Trophoblast cell (in vitro differentiated cells and primary cell): ENCODE measurements at regions not wholly inside any gene's neighbourhood (a gene's known extent, or its start where the extent isn't known, plus 50 kb on each side); places are given as distances from the start of the nearest gene placed in this dataset.

ENCODE experiments used
- DNase-seq, 2 donors: peaks; one replicate each; pipeline ENCODE4 v3.0.0-alpha.2; 2016
- H2AFZ ChIP-seq: 2 replicates; pipeline ENCODE4 v1.6.1; 2013; ENCODE audit warnings: low read length, moderate library complexity, mild to moderate bottlenecking; ENCODE audit not compliant: insufficient read depth, poor library complexity
- H2AK5ac ChIP-seq: 2 replicates; pipeline ENCODE4 v1.6.1; 2013; ENCODE audit warnings: mild to moderate bottlenecking, low read length
- H2BK120ac ChIP-seq: 2 replicates; pipeline ENCODE4 v1.6.1; 2013; ENCODE audit warnings: low read length, mild to moderate bottlenecking, moderate library complexity; ENCODE audit not compliant: insufficient read depth, poor library complexity
- H2BK12ac ChIP-seq: 2 replicates; pipeline ENCODE4 v1.6.1; 2013; ENCODE audit warnings: mild to moderate bottlenecking, low read length, moderate library complexity
- H2BK5ac ChIP-seq: 2 replicates; pipeline ENCODE4 v1.6.1; 2013; ENCODE audit warnings: low read length, low read depth, moderate library complexity, mild to moderate bottlenecking; ENCODE audit not compliant: poor library complexity
- H3K14ac ChIP-seq: 2 replicates; pipeline ENCODE4 v1.6.1; 2013; ENCODE audit warnings: mild to moderate bottlenecking, low read length
- H3K18ac ChIP-seq: 2 replicates; pipeline ENCODE4 v1.6.1; 2013; ENCODE audit warnings: mild to moderate bottlenecking, low read length
- H3K23ac ChIP-seq: 2 replicates; pipeline ENCODE4 v1.6.1; 2013; ENCODE audit warnings: low read length
- H3K27ac ChIP-seq: 2 replicates; pipeline ENCODE4 v1.5.1; 2013; ENCODE audit warnings: low read depth, mild to moderate bottlenecking, inconsistent platforms, low read length, moderate library complexity
- H3K27me3 ChIP-seq: 2 replicates; pipeline ENCODE4 v1.6.1; 2013; ENCODE audit warnings: inconsistent platforms, mild to moderate bottlenecking, low read length, moderate library complexity; ENCODE audit not compliant: insufficient read depth
- H3K36me3 ChIP-seq, 2 experiments: 1 replicate in 1 of 2; 2 replicates in 1 of 2; pipeline ENCODE4 v1.6.1; 2013; ENCODE audit warnings: low read length in 2 of 2, mild to moderate bottlenecking in 2 of 2, moderate library complexity in 1 of 2; ENCODE audit not compliant: insufficient read depth in 2 of 2, control insufficient read depth in 1 of 2
- H3K4ac ChIP-seq: 2 replicates; pipeline ENCODE4 v1.6.1; 2013; ENCODE audit warnings: low read depth, mild to moderate bottlenecking, low read length, moderate library complexity
- H3K4me1 ChIP-seq, 2 experiments: 1 replicate in 1 of 2; 2 replicates in 1 of 2; pipeline ENCODE4 v1.6.1; 2013; ENCODE audit warnings: low read length in 2 of 2, mild to moderate bottlenecking in 2 of 2, moderate library complexity in 1 of 2; ENCODE audit not compliant: insufficient read depth in 2 of 2, control insufficient read depth in 1 of 2
- H3K4me2 ChIP-seq: 2 replicates; pipeline ENCODE4 v1.6.1; 2013; ENCODE audit warnings: inconsistent platforms, mild to moderate bottlenecking, low read length, moderate library complexity
- H3K4me3 ChIP-seq: 2 replicates; pipeline ENCODE4 v1.5.1; 2013; ENCODE audit warnings: mild to moderate bottlenecking, low read depth, low read length, inconsistent platforms
- H3K79me1 ChIP-seq: one replicate; pipeline ENCODE4 v1.6.1; 2013; ENCODE audit warnings: low read length
- H3K79me2 ChIP-seq: 2 replicates; pipeline ENCODE4 v1.6.1; 2013; ENCODE audit warnings: low read length, mild to moderate bottlenecking; ENCODE audit not compliant: control insufficient read depth, insufficient read depth, poor library complexity
- H3K9ac ChIP-seq: 2 replicates; pipeline ENCODE4 v1.6.1; 2013; ENCODE audit warnings: mild to moderate bottlenecking, low read length
- H3K9me3 ChIP-seq: 2 replicates; pipeline ENCODE4 v1.6.1; 2013; ENCODE audit warnings: low read depth, mild to moderate bottlenecking, control low read depth, inconsistent platforms, low read length; ENCODE audit not compliant: insufficient read depth
- H4K12ac ChIP-seq: 2 replicates; pipeline ENCODE4 v1.6.1; 2013; ENCODE audit warnings: low read depth, mild to moderate bottlenecking, low read length, moderate library complexity
- H4K8ac ChIP-seq: 2 replicates; pipeline ENCODE4 v1.6.1; 2013; ENCODE audit warnings: low read depth, mild to moderate bottlenecking, low read length, moderate library complexity
- H4K91ac ChIP-seq: one replicate; pipeline ENCODE4 v1.6.1; 2013; ENCODE audit warnings: low read depth, mild to moderate bottlenecking, low read length, moderate library complexity
- WGBS: extraction: QIAGEN DNeasy Blood & Tissue Kit; methylation state at CpG from one replicate; pipeline ENCODE4 v1.1.7; 2013; ENCODE audit warnings: missing lambda C conversion rate; ENCODE audit not compliant: insufficient read length, insufficient coverage; ENCODE audit errors: extremely low coverage; 5-methylcytosine and 5-hydroxymethylcytosine counted together

- H3K23ac ChIP-seq: no peak overlapping the region
- H4K91ac ChIP-seq: no peak overlapping the region
- no peak overlapping the region for H3K27ac ChIP-seq
- H3K9ac ChIP-seq: no peak overlapping the region
- no peak overlapping the region for H3K4me2 ChIP-seq
- H2BK12ac ChIP-seq: no peak overlapping the region
- H3K4me3 ChIP-seq: no peak overlapping the region
- WGBS: no CpG with 5 or more reads among the region's 3 CpGs
- H3K14ac ChIP-seq: no peak overlapping the region
- peaks cover 10% of the 10 kb centered on the region for H3K9me3 ChIP-seq
- H3K36me3 ChIP-seq: no peaks in the 10 kb centered on the region
- H3K79me1 ChIP-seq: no peaks in the 10 kb centered on the region
- no peak overlapping the region for H4K8ac ChIP-seq
- H3K79me2 ChIP-seq: no peaks in the 10 kb centered on the region
- H4K12ac ChIP-seq: no peak overlapping the region
- H2BK5ac ChIP-seq: no peak overlapping the region
- H2AFZ ChIP-seq: no peak overlapping the region
- DNase-seq: no peak
- H3K18ac ChIP-seq: no peak overlapping the region
- peaks cover 9 to 11% of the 10 kb centered on the region in 2 experiments for H3K4me1 ChIP-seq
- H3K27me3 ChIP-seq: no peaks in the 10 kb centered on the region
- H2AK5ac ChIP-seq: no peak overlapping the region
- H3K4ac ChIP-seq: no peak overlapping the region
- H2BK120ac ChIP-seq: no peak overlapping the region
Measured at GRCh38 chr22:49550141-49550430, 277.6 kb downstream of the BRD1 start.

- Histone ChIP-seq H2AK5ac (no peak overlapping the region), H2AFZ (no peak overlapping the region), H3K14ac (no peak overlapping the region), H3K9ac (no peak overlapping the region), H3K4me1 (peaks cover 10 to 11% of the 10 kb centered on the region in 2 experiments), H3K4me2 (no peak overlapping the region), H2BK5ac (no peak overlapping the region), H4K91ac (no peak overlapping the region), H4K12ac (no peak overlapping the region), H2BK12ac (no peak overlapping the region), H3K79me2 (no peaks in the 10 kb centered on the region), H3K36me3 (no peaks in the 10 kb centered on the region), H3K27me3 (no peaks in the 10 kb centered on the region), H3K79me1 (no peaks in the 10 kb centered on the region), H3K18ac (no peak overlapping the region), H3K23ac (no peak overlapping the region), H3K4ac (no peak overlapping the region), H3K27ac (no peak overlapping the region), H2BK120ac (no peak overlapping the region), H4K8ac (no peak overlapping the region), H3K9me3 (peaks cover 10% of the 10 kb centered on the region), H3K4me3 (no peak overlapping the region)
- no peak for DNase-seq
- no CpG with 5 or more reads among the region's 22 CpGs for WGBS
Measured at GRCh38 chr22:49549256-49550140, 278.2 kb downstream of the BRD1 start.

GRCh38 chr22:49548356-49549202 lies 279.1 kb downstream of the BRD1 start:
- no peak overlapping the region for H3K23ac ChIP-seq
- H2BK120ac ChIP-seq: no peak overlapping the region
- no CpG with 5 or more reads among the region's 17 CpGs for WGBS

GRCh38 chr22:49547751-49548239 lies 279.9 kb downstream of the BRD1 start:
- Histone ChIP-seq H3K4me1 (peaks cover 17 to 19% of the 10 kb centered on the region in 2 experiments), H3K36me3 (no peaks in the 10 kb centered on the region), H3K79me1 (no peaks in the 10 kb centered on the region), H3K4ac (no peak overlapping the region), H3K18ac (no peak overlapping the region), H2BK5ac (no peak overlapping the region), H2AFZ (no peak overlapping the region), H2BK120ac (no peak overlapping the region), H3K27me3 (no peaks in the 10 kb centered on the region), H3K14ac (no peak overlapping the region), H3K9me3 (peaks cover 10% of the 10 kb centered on the region), H2BK12ac (no peak overlapping the region), H4K12ac (no peak overlapping the region), H3K79me2 (no peaks in the 10 kb centered on the region), H4K91ac (peak overlapping the region; percentile 9), H3K27ac (no peak overlapping the region), H2AK5ac (no peak overlapping the region), H3K4me3 (no peak overlapping the region), H3K4me2 (no peak overlapping the region), H3K9ac (no peak overlapping the region), H3K23ac (no peak overlapping the region), H4K8ac (no peak overlapping the region)
- no peak for DNase-seq
- WGBS: no CpG with 5 or more reads among the region's 16 CpGs

More at GRCh38 chr22:49548356-49549202, 279.1 kb downstream of the BRD1 start:
- Histone ChIP-seq H3K4me3 (no peak overlapping the region), H4K8ac (no peak overlapping the region), H3K79me1 (no peaks in the 10 kb centered on the region), H3K27me3 (no peaks in the 10 kb centered on the region), H3K27ac (no peak overlapping the region), H2BK12ac (peak overlapping the region; percentile 15), H2BK5ac (no peak overlapping the region), H3K4me1 (peaks cover 17 to 19% of the 10 kb centered on the region in 2 experiments), H3K4me2 (no peak overlapping the region), H3K14ac (no peak overlapping the region), H3K36me3 (no peaks in the 10 kb centered on the region), H2AK5ac (no peak overlapping the region), H3K18ac (peak overlapping the region; percentile 12), H2AFZ (no peak overlapping the region), H3K79me2 (no peaks in the 10 kb centered on the region), H3K9me3 (peaks cover 10% of the 10 kb centered on the region), H4K91ac (no peak overlapping the region), H4K12ac (no peak overlapping the region), H3K4ac (no peak overlapping the region), H3K9ac (no peak overlapping the region)
- DNase-seq: peak in 1 of 2 donors; percentile 26
